Cardiac fibroblast (primary cell): ENCODE measurements at regions not wholly inside any gene's neighbourhood (a gene's known extent, or its start where the extent isn't known, plus 50 kb on each side); places are given as distances from the start of the nearest gene placed in this dataset.

Experiments used
- DNase-seq, 2 donors: peaks; one replicate each; pipeline versions ENCODE4 v3.0.0 to v3.0.0-alpha.2; 2010; ENCODE audit warnings: low read depth in 2 of 2
- H3K4me3 ChIP-seq, 2 donors: replicated peaks in 1 of 2; 1 replicate in 1 of 2; 2 replicates in 1 of 2; pipeline ENCODE4 v1.5.1; 2011; ENCODE audit warnings: low read depth in 2 of 2, low read length in 2 of 2, mild to moderate bottlenecking in 2 of 2, moderate library complexity in 1 of 2
- TF ChIP-seq, protein P1 (sequence below): IDR thresholded peaks from one replicate; pipeline ENCODE4 v1.5.1; 2011; ENCODE audit warnings: low read depth, mild to moderate bottlenecking, low read length, inconsistent platforms

DNA sequence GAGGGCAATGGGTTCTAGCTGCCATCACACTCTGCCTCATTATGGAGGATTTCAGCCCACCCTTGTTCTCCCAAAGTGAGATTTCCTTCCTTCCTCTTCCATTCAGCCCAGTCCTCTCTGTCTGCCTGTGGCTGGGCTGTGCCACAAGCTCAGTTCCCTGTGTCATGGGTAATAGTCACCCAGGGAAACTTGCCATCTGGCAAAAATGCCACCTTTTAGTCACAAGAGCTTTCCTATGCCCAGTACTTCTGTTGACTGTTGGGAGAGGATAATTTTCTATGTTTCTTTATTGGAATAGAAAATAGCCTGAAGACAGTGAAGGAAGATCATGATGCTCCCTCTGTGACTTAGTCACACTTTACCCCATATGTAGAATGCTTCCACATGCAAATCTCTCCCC lies 71.4 kb downstream of the TLR4 start:
- TF ChIP-seq, protein P1, sequence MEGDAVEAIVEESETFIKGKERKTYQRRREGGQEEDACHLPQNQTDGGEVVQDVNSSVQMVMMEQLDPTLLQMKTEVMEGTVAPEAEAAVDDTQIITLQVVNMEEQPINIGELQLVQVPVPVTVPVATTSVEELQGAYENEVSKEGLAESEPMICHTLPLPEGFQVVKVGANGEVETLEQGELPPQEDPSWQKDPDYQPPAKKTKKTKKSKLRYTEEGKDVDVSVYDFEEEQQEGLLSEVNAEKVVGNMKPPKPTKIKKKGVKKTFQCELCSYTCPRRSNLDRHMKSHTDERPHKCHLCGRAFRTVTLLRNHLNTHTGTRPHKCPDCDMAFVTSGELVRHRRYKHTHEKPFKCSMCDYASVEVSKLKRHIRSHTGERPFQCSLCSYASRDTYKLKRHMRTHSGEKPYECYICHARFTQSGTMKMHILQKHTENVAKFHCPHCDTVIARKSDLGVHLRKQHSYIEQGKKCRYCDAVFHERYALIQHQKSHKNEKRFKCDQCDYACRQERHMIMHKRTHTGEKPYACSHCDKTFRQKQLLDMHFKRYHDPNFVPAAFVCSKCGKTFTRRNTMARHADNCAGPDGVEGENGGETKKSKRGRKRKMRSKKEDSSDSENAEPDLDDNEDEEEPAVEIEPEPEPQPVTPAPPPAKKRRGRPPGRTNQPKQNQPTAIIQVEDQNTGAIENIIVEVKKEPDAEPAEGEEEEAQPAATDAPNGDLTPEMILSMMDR: no peak
- no peak overlapping the region for H3K4me3 ChIP-seq
- no peak for DNase-seq

DNA sequence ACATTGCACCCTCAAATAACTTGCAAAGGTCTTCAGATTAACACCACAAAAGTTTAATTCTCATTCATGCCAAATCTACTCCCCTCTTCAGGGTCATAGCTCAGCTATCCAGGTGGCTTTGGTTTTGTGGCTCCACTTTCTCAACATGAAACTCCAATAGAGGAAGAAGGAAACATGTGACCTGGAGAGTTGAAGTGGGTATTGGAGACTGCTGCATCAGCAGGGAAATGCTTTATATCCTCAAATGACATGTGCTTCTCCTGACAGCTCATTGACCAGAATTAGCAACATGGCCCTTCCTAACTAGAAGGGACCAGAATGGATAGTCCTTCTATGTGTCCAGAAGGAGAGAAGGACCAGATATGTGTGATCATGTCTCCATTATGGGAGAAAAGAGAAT lies 73.6 kb downstream of the TLR4 start:
- TF ChIP-seq, protein P1: no peak
- no peak for DNase-seq
- no peak overlapping the region for H3K4me3 ChIP-seq

DNA sequence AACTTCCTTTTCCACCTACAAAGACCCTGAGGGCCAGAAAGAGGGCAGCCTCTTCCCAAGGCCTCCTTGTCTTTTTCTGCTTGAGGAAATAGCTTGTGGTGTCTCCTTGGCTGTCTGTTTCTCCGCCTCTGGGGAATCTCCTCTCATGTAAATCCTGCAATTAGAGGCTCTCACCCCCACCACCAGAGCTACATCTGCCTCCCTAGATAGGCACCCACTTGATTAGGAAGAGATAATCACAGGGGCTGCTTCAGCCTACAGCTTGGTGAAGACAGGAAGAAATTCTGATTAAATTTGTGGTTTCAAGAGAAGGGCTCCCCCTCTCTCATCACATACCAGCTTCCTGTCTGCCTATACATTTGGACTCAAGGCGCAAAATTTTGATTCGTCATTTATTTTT lies 75.6 kb downstream of the TLR4 start:
- DNase-seq: no peak
- H3K4me3 ChIP-seq: no peak overlapping the region
- TF ChIP-seq, protein P1: no peak

DNA sequence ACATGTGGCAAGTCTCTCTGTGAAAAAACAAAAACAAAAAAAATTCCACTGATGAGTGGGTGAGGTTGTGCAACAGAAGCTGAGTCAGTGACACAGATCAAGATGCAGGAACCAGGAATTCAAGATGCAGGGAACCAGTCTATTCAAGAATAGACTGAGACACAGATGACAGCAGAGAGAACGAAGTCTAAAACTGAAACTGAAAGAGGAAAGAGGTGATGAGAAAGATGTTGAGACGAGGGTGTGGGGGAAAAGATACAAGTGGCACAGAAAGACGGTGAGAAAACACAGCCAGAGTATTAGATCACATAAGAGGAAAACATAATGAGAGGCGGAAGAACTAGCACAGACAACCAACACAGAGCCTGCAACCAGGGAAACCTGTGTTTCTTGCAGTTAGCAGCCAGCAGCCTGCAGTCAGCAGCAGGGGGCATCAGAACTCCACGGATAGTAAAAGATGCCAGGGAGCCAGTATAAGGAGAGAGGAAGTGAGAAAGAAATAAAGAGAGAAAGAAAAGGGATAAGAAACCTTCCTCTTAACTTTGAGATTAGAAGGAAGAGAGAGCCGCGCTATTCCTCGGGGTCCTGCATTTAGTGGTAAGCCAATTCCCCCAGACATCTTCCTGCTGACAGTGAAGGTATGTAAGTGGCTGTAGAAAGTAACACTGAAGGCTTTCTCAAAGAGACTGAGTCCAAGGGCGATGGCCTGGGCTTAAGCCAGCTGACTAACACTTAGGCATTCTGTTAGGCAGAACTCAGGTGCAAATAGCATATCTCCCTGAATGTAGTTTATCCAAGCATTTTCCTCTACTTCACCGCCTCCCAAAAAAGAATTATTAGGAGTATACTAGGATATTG lies 79.0 kb downstream of the TLR4 start:
- peak; percentile 80 to 88 for DNase-seq
- TF ChIP-seq, protein P1: peak; percentile 92
- peak overlapping the region; percentile 35 to 51 for H3K4me3 ChIP-seq

DNA sequence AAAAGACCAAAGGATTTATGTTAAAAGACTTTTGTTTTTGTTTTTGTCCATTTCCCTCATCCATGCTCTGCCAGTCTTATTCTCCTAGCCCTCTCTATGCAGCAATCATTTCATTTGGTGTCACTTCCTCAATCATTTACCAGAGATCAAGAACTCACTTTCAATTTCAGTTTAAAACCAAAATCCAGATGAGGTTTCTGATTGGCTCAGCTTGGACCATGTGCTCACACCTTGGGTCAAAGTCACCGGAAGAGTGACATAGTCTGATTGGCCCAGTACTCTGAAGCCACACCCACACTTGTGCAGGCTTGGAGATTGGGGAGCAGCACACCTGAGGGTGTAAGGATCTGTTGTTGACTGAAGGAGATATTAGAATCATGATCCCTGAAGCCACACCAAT lies 79.6 kb downstream of the TLR4 start:
- DNase-seq: no peak
- H3K4me3 ChIP-seq: peak overlapping the region in 1 of 2 donors; percentile 51

DNA sequence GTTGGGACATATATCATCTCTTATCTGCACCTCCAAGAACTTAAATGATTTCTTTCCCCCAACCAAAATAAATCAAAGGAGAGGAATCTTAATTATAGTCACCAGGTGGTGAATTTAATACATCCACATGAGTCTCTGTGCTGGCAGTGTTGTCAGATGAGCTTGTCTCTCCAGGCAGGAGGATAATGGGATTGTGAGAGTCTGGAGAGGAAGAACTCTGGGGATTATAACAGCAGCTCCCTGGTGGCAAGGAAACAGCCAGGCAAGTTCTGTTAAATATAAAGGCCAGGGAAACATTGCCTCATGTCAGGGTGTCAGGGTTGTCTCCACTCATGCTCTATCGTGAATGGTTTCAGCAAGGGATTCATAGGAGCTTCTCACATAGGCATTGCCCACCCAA lies 80.8 kb downstream of the TLR4 start:
- TF ChIP-seq, protein P1: no peak
- no peak for DNase-seq
- no peak overlapping the region for H3K4me3 ChIP-seq

More for the DNA sequence above, 79.6 kb downstream of the TLR4 start:
- TF ChIP-seq, protein P1: no peak
